ENCODE measurements at regions not wholly inside any gene's neighbourhood (a gene's known extent, or its start where the extent isn't known, plus 50 kb on each side); places are given as distances from the start of the nearest gene placed in this dataset.
A peak's percentile ranks its signal among the peaks of the same experiment; 100 is the strongest.

- no peak for TF ChIP-seq REPIN1 (CRISPR knock-in tag; IDR thresholded peaks at IDR 0.05; ENCODE audit: borderline replicate concordance, low read depth)
- TF ChIP-seq CBX1 (IDR thresholded peaks at IDR 0.05; ENCODE audit: low read depth): no peak
- TF ChIP-seq, protein P1, sequence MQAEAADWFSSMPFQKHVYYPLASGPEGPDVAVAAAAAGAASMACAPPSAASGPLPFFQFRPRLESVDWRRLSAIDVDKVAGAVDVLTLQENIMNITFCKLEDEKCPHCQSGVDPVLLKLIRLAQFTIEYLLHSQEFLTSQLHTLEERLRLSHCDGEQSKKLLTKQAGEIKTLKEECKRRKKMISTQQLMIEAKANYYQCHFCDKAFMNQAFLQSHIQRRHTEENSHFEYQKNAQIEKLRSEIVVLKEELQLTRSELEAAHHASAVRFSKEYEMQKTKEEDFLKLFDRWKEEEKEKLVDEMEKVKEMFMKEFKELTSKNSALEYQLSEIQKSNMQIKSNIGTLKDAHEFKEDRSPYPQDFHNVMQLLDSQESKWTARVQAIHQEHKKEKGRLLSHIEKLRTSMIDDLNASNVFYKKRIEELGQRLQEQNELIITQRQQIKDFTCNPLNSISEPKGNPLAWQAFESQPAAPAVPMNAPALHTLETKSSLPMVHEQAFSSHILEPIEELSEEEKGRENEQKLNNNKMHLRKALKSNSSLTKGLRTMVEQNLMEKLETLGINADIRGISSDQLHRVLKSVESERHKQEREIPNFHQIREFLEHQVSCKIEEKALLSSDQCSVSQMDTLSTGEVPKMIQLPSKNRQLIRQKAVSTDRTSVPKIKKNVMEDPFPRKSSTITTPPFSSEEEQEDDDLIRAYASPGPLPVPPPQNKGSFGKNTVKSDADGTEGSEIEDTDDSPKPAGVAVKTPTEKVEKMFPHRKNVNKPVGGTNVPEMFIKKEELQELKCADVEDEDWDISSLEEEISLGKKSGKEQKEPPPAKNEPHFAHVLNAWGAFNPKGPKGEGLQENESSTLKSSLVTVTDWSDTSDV (CRISPR knock-in tag; IDR thresholded peaks at IDR 0.05): no peak
- TF ChIP-seq HNF4G (IDR thresholded peaks at IDR 0.05; ENCODE audit: borderline replicate concordance, low read depth, low read length): peak; percentile 32; the same call in 1 of the 2 replicates
- 0 out of 2 replicates have a peak, but pooled peaks have one; percentile 56 for TF ChIP-seq HNF4G (CRISPR knock-in tag; IDR thresholded peaks at IDR 0.05; ENCODE audit: borderline replicate concordance, low read depth)
- TF ChIP-seq HNF1A (IDR thresholded peaks at IDR 0.05; ENCODE audit: low read depth): no peak
- peak; percentile 29; the same call in 1 of the 2 replicates for TF ChIP-seq HNF1A (CRISPR knock-in tag; IDR thresholded peaks at IDR 0.05; ENCODE audit: borderline replicate concordance)
- TF ChIP-seq, protein P2, sequence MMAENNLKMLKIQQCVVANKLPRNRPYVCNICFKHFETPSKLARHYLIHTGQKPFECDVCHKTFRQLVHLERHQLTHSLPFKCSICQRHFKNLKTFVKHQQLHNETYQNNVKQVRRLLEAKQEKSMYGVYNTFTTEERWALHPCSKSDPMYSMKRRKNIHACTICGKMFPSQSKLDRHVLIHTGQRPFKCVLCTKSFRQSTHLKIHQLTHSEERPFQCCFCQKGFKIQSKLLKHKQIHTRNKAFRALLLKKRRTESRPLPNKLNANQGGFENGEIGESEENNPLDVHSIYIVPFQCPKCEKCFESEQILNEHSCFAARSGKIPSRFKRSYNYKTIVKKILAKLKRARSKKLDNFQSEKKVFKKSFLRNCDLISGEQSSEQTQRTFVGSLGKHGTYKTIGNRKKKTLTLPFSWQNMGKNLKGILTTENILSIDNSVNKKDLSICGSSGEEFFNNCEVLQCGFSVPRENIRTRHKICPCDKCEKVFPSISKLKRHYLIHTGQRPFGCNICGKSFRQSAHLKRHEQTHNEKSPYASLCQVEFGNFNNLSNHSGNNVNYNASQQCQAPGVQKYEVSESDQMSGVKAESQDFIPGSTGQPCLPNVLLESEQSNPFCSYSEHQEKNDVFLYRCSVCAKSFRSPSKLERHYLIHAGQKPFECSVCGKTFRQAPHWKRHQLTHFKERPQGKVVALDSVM (CRISPR knock-in tag; IDR thresholded peaks at IDR 0.05): peak; percentile 35; the same call in 1 of the 2 replicates
- no peak for TF ChIP-seq ZNF512 (CRISPR knock-in tag; IDR thresholded peaks at IDR 0.05)
- peak; percentile 27; the same call in 1 of the 2 replicates for TF ChIP-seq ETV5 (CRISPR knock-in tag; IDR thresholded peaks at IDR 0.05; ENCODE audit: borderline replicate concordance)
- TF ChIP-seq KMT2A (CRISPR knock-in tag; IDR thresholded peaks at IDR 0.05): no peak
- no peak for TF ChIP-seq SP1 (IDR thresholded peaks at IDR 0.05)
- TF ChIP-seq SP1 (CRISPR knock-in tag; IDR thresholded peaks at IDR 0.05): no peak
- TF ChIP-seq ZNF18 (CRISPR knock-in tag; IDR thresholded peaks at IDR 0.05; ENCODE audit: insufficient replicate concordance): no peak
- TF ChIP-seq KLF13 (CRISPR knock-in tag; IDR thresholded peaks at IDR 0.05): no peak
- 0 out of 4 replicates have a peak, but pooled peaks of 1 of the 2 experiments have one; percentile 32 for TF ChIP-seq POLR2A (IDR thresholded peaks at IDR 0.05; ENCODE audit: insufficient read depth in 1 of 2, low read depth in 2 of 2, low read length in 2 of 2)
- no peak for TF ChIP-seq SMARCC2 (IDR thresholded peaks at IDR 0.05)
- TF ChIP-seq HIVEP1 (CRISPR knock-in tag; IDR thresholded peaks at IDR 0.05): no peak
Measured at GRCh38 chr6:47126647-47127391, 84.7 kb upstream of the ADGRF1 start (continued).
